ENCODE measurements at regions not wholly inside any gene's neighbourhood (a gene's known extent, or its start where the extent isn't known, plus 50 kb on each side); places are given as distances from the start of the nearest gene placed in this dataset.

DNA sequence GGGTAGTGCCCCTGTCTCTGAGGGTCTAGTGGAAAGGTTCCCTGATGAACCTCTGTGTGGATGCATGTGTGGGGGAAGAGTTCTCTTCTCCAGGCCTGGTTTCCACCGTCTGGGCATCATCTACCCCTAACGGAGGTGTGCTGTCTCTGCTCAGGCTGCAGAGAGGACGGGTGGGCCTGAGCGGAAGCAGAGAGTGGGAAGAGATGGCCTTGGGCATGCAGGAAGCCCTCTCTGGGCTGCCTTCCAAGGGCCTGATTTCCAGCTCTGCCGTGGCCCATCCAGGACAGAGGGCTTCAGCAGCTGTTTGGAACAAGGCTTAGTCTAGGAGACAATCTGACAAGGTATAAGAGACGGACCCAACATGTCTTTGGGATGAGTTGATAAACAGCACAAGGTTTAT is 220.1 kb upstream of the DTNBP1 start:
- H3K9ac ChIP-seq (ENCODE audit: insufficient read depth, low read length, poor library complexity, severe bottlenecking) = no peak overlapping the region
- no peaks in the 10 kb centered on the region for H4K20me1 ChIP-seq (ENCODE audit: insufficient read depth, low read length)
- Mint-ChIP-seq H3K27me3 (ENCODE audit: low read depth in 3 of 3) (peaks cover 0 to 4% (median 1%) of the 10 kb centered on the region in 3 donors), H3K9me3 (peaks cover 0 to 3% (median 0%) of the 10 kb centered on the region in 7 donors), H3K36me3 (peaks cover 0 to 3% of the 10 kb centered on the region in 2 donors), H3K4me1 (peaks cover 57% of the 10 kb centered on the region), H3K4me3 (no peak overlapping the region), H3K27ac (no peak overlapping the region)
- no peak overlapping the region for H3K4me2 ChIP-seq (replicated peaks; ENCODE audit: extremely low read depth, low read length, poor library complexity, severe bottlenecking)
- no peak overlapping the region for H3K27ac ChIP-seq (ENCODE audit: low read depth in 1 of 2, low read length in 2 of 2)
- intact Hi-C loops (cut with micrococcal nuclease) = no loop called here
- no peaks in the 10 kb centered on the region for H3K79me2 ChIP-seq (ENCODE audit: insufficient read depth, low read length)
- TF ChIP-seq, protein P1, sequence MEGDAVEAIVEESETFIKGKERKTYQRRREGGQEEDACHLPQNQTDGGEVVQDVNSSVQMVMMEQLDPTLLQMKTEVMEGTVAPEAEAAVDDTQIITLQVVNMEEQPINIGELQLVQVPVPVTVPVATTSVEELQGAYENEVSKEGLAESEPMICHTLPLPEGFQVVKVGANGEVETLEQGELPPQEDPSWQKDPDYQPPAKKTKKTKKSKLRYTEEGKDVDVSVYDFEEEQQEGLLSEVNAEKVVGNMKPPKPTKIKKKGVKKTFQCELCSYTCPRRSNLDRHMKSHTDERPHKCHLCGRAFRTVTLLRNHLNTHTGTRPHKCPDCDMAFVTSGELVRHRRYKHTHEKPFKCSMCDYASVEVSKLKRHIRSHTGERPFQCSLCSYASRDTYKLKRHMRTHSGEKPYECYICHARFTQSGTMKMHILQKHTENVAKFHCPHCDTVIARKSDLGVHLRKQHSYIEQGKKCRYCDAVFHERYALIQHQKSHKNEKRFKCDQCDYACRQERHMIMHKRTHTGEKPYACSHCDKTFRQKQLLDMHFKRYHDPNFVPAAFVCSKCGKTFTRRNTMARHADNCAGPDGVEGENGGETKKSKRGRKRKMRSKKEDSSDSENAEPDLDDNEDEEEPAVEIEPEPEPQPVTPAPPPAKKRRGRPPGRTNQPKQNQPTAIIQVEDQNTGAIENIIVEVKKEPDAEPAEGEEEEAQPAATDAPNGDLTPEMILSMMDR (IDR thresholded peaks at IDR 0.05) = no peak
- no peak for DNase-seq
- no peak overlapping the region for H3K4me3 ChIP-seq (replicated peaks in 1 of 3; ENCODE audit: low read depth in 2 of 3, low read length in 3 of 3)
- WGBS (ENCODE audit: insufficient coverage) = 100% methylated on average over 4 of the region's 6 CpGs
- peaks cover 47 to 54% of the 10 kb centered on the region in 2 donors for H3K4me1 ChIP-seq (ENCODE audit: control insufficient read depth in 1 of 2, insufficient read depth in 2 of 2, low read length in 2 of 2)
- H2AFZ ChIP-seq (ENCODE audit: insufficient read depth, low read depth, low read length, poor library complexity, severe bottlenecking) = no peak overlapping the region
- H3K27me3 ChIP-seq (ENCODE audit: control insufficient read depth in 2 of 2, insufficient read depth in 2 of 2, low read length in 2 of 2) = no peaks in the 10 kb centered on the region
- H3K36me3 ChIP-seq (replicated peaks in 1 of 2; ENCODE audit: control insufficient read depth in 1 of 2, insufficient read depth in 2 of 2, low read length in 2 of 2) = no peaks in the 10 kb centered on the region
- H3K9me3 ChIP-seq (replicated peaks in 1 of 2; ENCODE audit: control insufficient read depth in 1 of 2, insufficient read depth in 1 of 2, low read length in 2 of 2) = no peaks in the 10 kb centered on the region

GRCh38 chr6:15882345-15882744 is 219.5 kb upstream of the DTNBP1 start:
- no peak overlapping the region for H2AFZ ChIP-seq (ENCODE audit: insufficient read depth, low read depth, low read length, poor library complexity, severe bottlenecking)
- no peak overlapping the region for H3K9ac ChIP-seq (ENCODE audit: insufficient read depth, low read length, poor library complexity, severe bottlenecking)
- H3K4me3 ChIP-seq (replicated peaks in 1 of 3; ENCODE audit: low read depth in 2 of 3, low read length in 3 of 3) = no peak overlapping the region
- WGBS (ENCODE audit: insufficient coverage) = no CpG with 5 or more reads among the region's 4 CpGs
- H3K36me3 ChIP-seq (replicated peaks in 1 of 2; ENCODE audit: control insufficient read depth in 1 of 2, insufficient read depth in 2 of 2, low read length in 2 of 2) = no peaks in the 10 kb centered on the region
- no peak overlapping the region for H3K4me3 Mint-ChIP-seq
- no peaks in the 10 kb centered on the region for H3K9me3 ChIP-seq (replicated peaks in 1 of 2; ENCODE audit: control insufficient read depth in 1 of 2, insufficient read depth in 1 of 2, low read length in 2 of 2)
- no peaks in the 10 kb centered on the region for H3K79me2 ChIP-seq (ENCODE audit: insufficient read depth, low read length)
- H3K4me2 ChIP-seq (replicated peaks; ENCODE audit: extremely low read depth, low read length, poor library complexity, severe bottlenecking) = no peak overlapping the region
- no peaks in the 10 kb centered on the region for H3K27me3 ChIP-seq (ENCODE audit: control insufficient read depth in 2 of 2, insufficient read depth in 2 of 2, low read length in 2 of 2)
- peaks cover 57% of the 10 kb centered on the region for H3K4me1 Mint-ChIP-seq
- H3K27ac Mint-ChIP-seq = peak overlapping the region in 1 of 7 donors; percentile 30
- no peak overlapping the region for H3K27ac ChIP-seq (ENCODE audit: low read depth in 1 of 2, low read length in 2 of 2)
- peaks cover 47 to 54% of the 10 kb centered on the region in 2 donors for H3K4me1 ChIP-seq (ENCODE audit: control insufficient read depth in 1 of 2, insufficient read depth in 2 of 2, low read length in 2 of 2)
- TF ChIP-seq, protein P1 (IDR thresholded peaks at IDR 0.05) = no peak
- peaks cover 0 to 3% (median 0%) of the 10 kb centered on the region in 7 donors for H3K9me3 Mint-ChIP-seq
- intact Hi-C loops (cut with micrococcal nuclease) = no loop called here
- H4K20me1 ChIP-seq (ENCODE audit: insufficient read depth, low read length) = no peaks in the 10 kb centered on the region
- no peak for DNase-seq
- peaks cover 0 to 4% (median 1%) of the 10 kb centered on the region in 3 donors for H3K27me3 Mint-ChIP-seq (ENCODE audit: low read depth in 3 of 3)
- peaks cover 0 to 3% of the 10 kb centered on the region in 2 donors for H3K36me3 Mint-ChIP-seq

Data from CD14-positive monocyte (primary cell).